A549 (cell line): ENCODE measurements at regions not wholly inside any gene's neighbourhood (a gene's known extent, or its start where the extent isn't known, plus 50 kb on each side); places are given as distances from the start of the nearest gene placed in this dataset.

Experiments used
- CEBPB ChIP-seq, 2 experiments: fragments of >200 bp in 1 of 2; sonication (Bioruptor Twin) in 1 of 2; formaldehyde crosslinking in 1 of 2; IDR thresholded peaks; 2 replicates each; pipeline ENCODE4 v1.6.1; 2012 to 2016
- CHD4 ChIP-seq: fragments of 200-600 bp; sonication (generic); IDR thresholded peaks from 2 replicates; pipeline ENCODE4 v1.6.1; 2016; ENCODE audit warnings: antibody characterized with exemption, mild to moderate bottlenecking, borderline replicate concordance
- EP300 ChIP-seq, 2 experiments: fragments of >200 bp; sonication (Bioruptor Twin); formaldehyde crosslinking; IDR thresholded peaks; 2 replicates in 1 of 2; 3 replicates in 1 of 2; pipeline ENCODE4 v1.6.1; 2016 to 2017
- ESRRA ChIP-seq: fragments of 150-350 bp; IDR thresholded peaks from 2 replicates; pipeline ENCODE4 v1.6.1; 2014; ENCODE audit warnings: mild to moderate bottlenecking, low read length, borderline replicate concordance
- KDM5A ChIP-seq: fragments of 200-600 bp; sonication (generic); IDR thresholded peaks from 2 replicates; pipeline ENCODE4 v1.6.1; 2016; ENCODE audit warnings: antibody characterized with exemption, mild to moderate bottlenecking
- POLR2A ChIP-seq: IDR thresholded peaks from 2 replicates; pipeline ENCODE4 v1.6.1; 2012; ENCODE audit warnings: mild to moderate bottlenecking, low read length
- RCOR1 ChIP-seq: fragments of 150-350 bp; IDR thresholded peaks from 2 replicates; pipeline ENCODE4 v1.6.1; 2014; ENCODE audit warnings: antibody characterized with exemption, low read length, low read depth
- RFX5 ChIP-seq: fragments of 450-650 bp; IDR thresholded peaks from 2 replicates; pipeline ENCODE4 v1.7.1; 2014; ENCODE audit warnings: antibody characterized with exemption, mild to moderate bottlenecking, moderate library complexity
- ZFP36 ChIP-seq: fragments of 450-650 bp; IDR thresholded peaks from 2 replicates; pipeline ENCODE4 v1.6.1; 2014; ENCODE audit warnings: borderline replicate concordance; ENCODE audit not compliant: partially characterized antibody
- TF ChIP-seq, protein P1 (sequence below): fragments of >200 bp; sonication (Bioruptor Twin); formaldehyde crosslinking; IDR thresholded peaks from 3 replicates; pipeline ENCODE4 v1.5.1; 2016
- TF ChIP-seq, protein P2 (sequence below): fragments of 250-450 bp; sonication (Bioruptor Pico); IDR thresholded peaks from 2 replicates; pipeline ENCODE4 v1.5.0; 2021; ENCODE audit warnings: mild to moderate bottlenecking, moderate library complexity, borderline replicate concordance
- TF ChIP-seq, protein P3 (sequence below): fragments of 250-450 bp; sonication (Bioruptor Pico); IDR thresholded peaks from 2 replicates; pipeline ENCODE4 v1.5.0; 2020; ENCODE audit warnings: low read depth, mild to moderate bottlenecking, moderate library complexity
- TF ChIP-seq, protein P4 (sequence below): fragments of 200-600 bp; sonication (generic); IDR thresholded peaks from 2 replicates; pipeline ENCODE4 v1.6.1; 2016; ENCODE audit warnings: antibody characterized with exemption, mild to moderate bottlenecking, moderate library complexity

DNA sequence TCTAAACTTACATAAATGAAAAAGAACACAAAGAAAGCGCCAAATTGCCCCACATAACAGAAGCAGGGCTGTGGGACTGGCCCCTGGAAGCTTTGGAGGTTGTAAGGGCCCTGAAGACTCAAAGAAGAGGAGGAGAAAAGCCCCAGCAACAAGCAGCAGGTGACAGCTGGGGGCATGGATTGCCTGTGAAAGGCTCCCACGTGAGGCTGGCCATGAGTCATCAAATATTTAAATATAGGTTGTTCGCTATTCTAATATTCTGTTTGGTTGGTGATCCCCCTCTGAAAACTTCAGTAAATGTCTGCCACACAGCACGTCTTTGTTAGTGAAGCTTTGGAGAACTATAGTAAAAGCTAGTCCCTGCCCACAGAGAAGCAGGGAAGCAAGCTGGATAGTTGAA, 132.4 kb downstream of the MREG start:
- TF ChIP-seq ESRRA (no peak), EP300 (IDR thresholded peaks at IDR 0.05) (no peak), RFX5 (no peak), KDM5A (no peak), CHD4 (no peak), RCOR1 (no peak), CEBPB (IDR thresholded peaks at IDR 0.05) (no peak), POLR2A (no peak), ZFP36 (no peak)
- TF ChIP-seq, protein P1, sequence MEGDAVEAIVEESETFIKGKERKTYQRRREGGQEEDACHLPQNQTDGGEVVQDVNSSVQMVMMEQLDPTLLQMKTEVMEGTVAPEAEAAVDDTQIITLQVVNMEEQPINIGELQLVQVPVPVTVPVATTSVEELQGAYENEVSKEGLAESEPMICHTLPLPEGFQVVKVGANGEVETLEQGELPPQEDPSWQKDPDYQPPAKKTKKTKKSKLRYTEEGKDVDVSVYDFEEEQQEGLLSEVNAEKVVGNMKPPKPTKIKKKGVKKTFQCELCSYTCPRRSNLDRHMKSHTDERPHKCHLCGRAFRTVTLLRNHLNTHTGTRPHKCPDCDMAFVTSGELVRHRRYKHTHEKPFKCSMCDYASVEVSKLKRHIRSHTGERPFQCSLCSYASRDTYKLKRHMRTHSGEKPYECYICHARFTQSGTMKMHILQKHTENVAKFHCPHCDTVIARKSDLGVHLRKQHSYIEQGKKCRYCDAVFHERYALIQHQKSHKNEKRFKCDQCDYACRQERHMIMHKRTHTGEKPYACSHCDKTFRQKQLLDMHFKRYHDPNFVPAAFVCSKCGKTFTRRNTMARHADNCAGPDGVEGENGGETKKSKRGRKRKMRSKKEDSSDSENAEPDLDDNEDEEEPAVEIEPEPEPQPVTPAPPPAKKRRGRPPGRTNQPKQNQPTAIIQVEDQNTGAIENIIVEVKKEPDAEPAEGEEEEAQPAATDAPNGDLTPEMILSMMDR = no peak
- TF ChIP-seq, protein P2, sequence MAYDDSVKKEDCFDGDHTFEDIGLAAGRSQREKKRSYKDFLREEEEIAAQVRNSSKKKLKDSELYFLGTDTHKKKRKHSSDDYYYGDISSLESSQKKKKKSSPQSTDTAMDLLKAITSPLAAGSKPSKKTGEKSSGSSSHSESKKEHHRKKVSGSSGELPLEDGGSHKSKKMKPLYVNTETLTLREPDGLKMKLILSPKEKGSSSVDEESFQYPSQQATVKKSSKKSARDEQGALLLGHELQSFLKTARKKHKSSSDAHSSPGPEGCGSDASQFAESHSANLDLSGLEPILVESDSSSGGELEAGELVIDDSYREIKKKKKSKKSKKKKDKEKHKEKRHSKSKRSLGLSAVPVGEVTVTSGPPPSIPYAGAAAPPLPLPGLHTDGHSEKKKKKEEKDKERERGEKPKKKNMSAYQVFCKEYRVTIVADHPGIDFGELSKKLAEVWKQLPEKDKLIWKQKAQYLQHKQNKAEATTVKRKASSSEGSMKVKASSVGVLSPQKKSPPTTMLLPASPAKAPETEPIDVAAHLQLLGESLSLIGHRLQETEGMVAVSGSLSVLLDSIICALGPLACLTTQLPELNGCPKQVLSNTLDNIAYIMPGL (CRISPR knock-in tag) = no peak
- TF ChIP-seq, protein P3, sequence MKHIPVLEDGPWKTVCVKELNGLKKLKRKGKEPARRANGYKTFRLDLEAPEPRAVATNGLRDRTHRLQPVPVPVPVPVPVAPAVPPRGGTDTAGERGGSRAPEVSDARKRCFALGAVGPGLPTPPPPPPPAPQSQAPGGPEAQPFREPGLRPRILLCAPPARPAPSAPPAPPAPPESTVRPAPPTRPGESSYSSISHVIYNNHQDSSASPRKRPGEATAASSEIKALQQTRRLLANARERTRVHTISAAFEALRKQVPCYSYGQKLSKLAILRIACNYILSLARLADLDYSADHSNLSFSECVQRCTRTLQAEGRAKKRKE = no peak
- TF ChIP-seq, protein P4, sequence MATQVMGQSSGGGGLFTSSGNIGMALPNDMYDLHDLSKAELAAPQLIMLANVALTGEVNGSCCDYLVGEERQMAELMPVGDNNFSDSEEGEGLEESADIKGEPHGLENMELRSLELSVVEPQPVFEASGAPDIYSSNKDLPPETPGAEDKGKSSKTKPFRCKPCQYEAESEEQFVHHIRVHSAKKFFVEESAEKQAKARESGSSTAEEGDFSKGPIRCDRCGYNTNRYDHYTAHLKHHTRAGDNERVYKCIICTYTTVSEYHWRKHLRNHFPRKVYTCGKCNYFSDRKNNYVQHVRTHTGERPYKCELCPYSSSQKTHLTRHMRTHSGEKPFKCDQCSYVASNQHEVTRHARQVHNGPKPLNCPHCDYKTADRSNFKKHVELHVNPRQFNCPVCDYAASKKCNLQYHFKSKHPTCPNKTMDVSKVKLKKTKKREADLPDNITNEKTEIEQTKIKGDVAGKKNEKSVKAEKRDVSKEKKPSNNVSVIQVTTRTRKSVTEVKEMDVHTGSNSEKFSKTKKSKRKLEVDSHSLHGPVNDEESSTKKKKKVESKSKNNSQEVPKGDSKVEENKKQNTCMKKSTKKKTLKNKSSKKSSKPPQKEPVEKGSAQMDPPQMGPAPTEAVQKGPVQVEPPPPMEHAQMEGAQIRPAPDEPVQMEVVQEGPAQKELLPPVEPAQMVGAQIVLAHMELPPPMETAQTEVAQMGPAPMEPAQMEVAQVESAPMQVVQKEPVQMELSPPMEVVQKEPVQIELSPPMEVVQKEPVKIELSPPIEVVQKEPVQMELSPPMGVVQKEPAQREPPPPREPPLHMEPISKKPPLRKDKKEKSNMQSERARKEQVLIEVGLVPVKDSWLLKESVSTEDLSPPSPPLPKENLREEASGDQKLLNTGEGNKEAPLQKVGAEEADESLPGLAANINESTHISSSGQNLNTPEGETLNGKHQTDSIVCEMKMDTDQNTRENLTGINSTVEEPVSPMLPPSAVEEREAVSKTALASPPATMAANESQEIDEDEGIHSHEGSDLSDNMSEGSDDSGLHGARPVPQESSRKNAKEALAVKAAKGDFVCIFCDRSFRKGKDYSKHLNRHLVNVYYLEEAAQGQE = no peak
